OCI-LY7 (cell line): ENCODE measurements at regions not wholly inside any gene's neighbourhood (a gene's known extent, or its start where the extent isn't known, plus 50 kb on each side); places are given as distances from the start of the nearest gene placed in this dataset.

ENCODE experiments used
- BruUV-seq: library from RNA; stranded (reverse); fragments of 400-500 nt; replicated peaks from 2 replicates; lab custom pipeline; 2021; lab: Mats Ljungman, UMichigan
- CTCF ChIA-PET: fragments of 300-600 bp; sonication (Branson Sonifier 250); formaldehyde crosslinking; loops from one replicate; lab custom pipeline; 2022; ENCODE audit warnings: antibody characterized with exemption; ENCODE audit not compliant: unreplicated experiment; lab: Charles Lee
- POLR2A ChIA-PET: fragments of 300-600 bp; sonication (Branson Sonifier 250); formaldehyde crosslinking; loops from one replicate; lab custom pipeline; 2022; ENCODE audit warnings: antibody characterized with exemption; lab: Charles Lee
- DNase-seq: peaks from one replicate; pipeline ENCODE4 v3.0.0-alpha.2; 2015; ENCODE audit warnings: low spot score
- H2AFZ ChIP-seq: fragments of 200-600 bp; sonication (generic), shearing (Covaris generic); 2 replicates; pipeline ENCODE4 v1.6.1; 2014; ENCODE audit warnings: mild to moderate bottlenecking, antibody characterized with exemption, low read length, moderate library complexity
- H3K27ac ChIP-seq: fragments of 200-600 bp; sonication (generic); 2 replicates; pipeline ENCODE4 v1.5.1; 2014; ENCODE audit warnings: mixed run types, low read depth, mild to moderate bottlenecking, moderate library complexity, low read length, inconsistent platforms; ENCODE audit not compliant: poor library complexity, severe bottlenecking
- H3K36me3 ChIP-seq: fragments of 200-600 bp; sonication (generic); 2 replicates; pipeline ENCODE4 v1.6.1; 2014; ENCODE audit warnings: mild to moderate bottlenecking, antibody characterized with exemption, low read length, moderate library complexity, mixed read lengths; ENCODE audit not compliant: insufficient read depth
- H3K4me1 ChIP-seq: fragments of 200-600 bp; sonication (generic); 2 replicates; pipeline ENCODE4 v1.5.1; 2014; ENCODE audit warnings: mild to moderate bottlenecking, low read length; ENCODE audit not compliant: insufficient read depth, poor library complexity, severe bottlenecking
- H3K4me2 ChIP-seq: fragments of 200-600 bp; sonication (generic); 2 replicates; pipeline ENCODE4 v1.6.1; 2014; ENCODE audit warnings: mild to moderate bottlenecking, low read length
- H3K4me3 ChIP-seq: fragments of 200-600 bp; sonication (generic); 2 replicates; pipeline ENCODE4 v1.5.1; 2014; ENCODE audit warnings: mild to moderate bottlenecking, low read depth, low read length; ENCODE audit not compliant: poor library complexity, severe bottlenecking
- H3K79me2 ChIP-seq: fragments of 200-600 bp; sonication (generic); 2 replicates; pipeline ENCODE4 v1.6.1; 2016; ENCODE audit warnings: low read depth, mild to moderate bottlenecking, low read length, moderate library complexity, mixed read lengths; ENCODE audit not compliant: insufficient read depth
- H3K9me2 ChIP-seq: fragments of 200-600 bp; sonication (generic); 2 replicates; pipeline ENCODE4 v1.6.1; 2016; ENCODE audit warnings: mild to moderate bottlenecking, low read length, mixed read lengths; ENCODE audit not compliant: insufficient read depth
- H3K9me3 ChIP-seq: fragments of 200-600 bp; sonication (generic); 2 replicates; pipeline ENCODE4 v1.6.1; 2014; ENCODE audit warnings: mild to moderate bottlenecking, mixed run types, low read length, mixed read lengths
- H4K20me1 ChIP-seq: fragments of 200-600 bp; sonication (generic); 2 replicates; pipeline ENCODE4 v1.6.1; 2014; ENCODE audit warnings: mild to moderate bottlenecking, antibody characterized with exemption, low read length, moderate library complexity, mixed read lengths; ENCODE audit not compliant: insufficient read depth
- CTCF ChIP-seq: fragments of 200-600 bp; sonication (generic); conservative IDR thresholded peaks from 2 replicates; pipeline ENCODE4 v1.5.1; 2014; ENCODE audit warnings: mild to moderate bottlenecking, antibody characterized with exemption, low read length, moderate library complexity, mixed read lengths
- EZH2phosphoT487 ChIP-seq: fragments of 200-600 bp; sonication (generic); IDR thresholded peaks from 2 replicates; pipeline ENCODE4 v1.6.1; 2018; ENCODE audit warnings: low read depth, borderline replicate concordance, mild to moderate bottlenecking, mixed run types, antibody characterized with exemption, low read length, moderate library complexity, mixed read lengths
- intact Hi-C: fragments of 100-400 bp; cut with micrococcal nuclease; formaldehyde crosslinking; loops from one replicate; pipeline ENCODE4 v1.10.0; 2022; ENCODE audit not compliant: unreplicated experiment

DNA sequence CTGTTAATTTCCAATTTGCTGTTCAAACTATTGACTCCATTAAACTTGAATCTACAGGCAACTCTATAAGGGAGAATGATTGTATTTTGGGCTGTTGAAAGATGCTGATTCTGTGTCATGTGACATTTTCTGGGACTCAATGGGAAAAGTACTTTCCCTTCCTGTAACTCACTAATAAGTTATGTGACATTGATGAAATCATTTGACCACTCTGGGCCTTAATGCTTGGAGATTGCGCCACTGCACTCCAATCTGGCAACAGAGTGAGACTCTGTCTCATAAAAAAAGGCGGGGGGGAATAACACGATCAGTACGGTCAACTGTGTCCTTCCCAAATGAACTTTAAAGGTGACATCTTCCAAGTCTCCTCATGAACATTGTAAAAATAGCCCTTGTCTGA lies 215.2 kb upstream of the SGO1 start:
- no peak overlapping the region for H2AFZ ChIP-seq
- no peaks in the 10 kb centered on the region for H4K20me1 ChIP-seq
- H3K9me2 ChIP-seq: no peaks in the 10 kb centered on the region
- intact Hi-C loops: no loop called here
- BruUV-seq: no TSS peak
- no peak overlapping the region for H3K27ac ChIP-seq
- H3K9me3 ChIP-seq: no peaks in the 10 kb centered on the region
- H3K36me3 ChIP-seq: no peaks in the 10 kb centered on the region
- ChIA-PET POLR2A (no interaction called here), CTCF (no interaction called here)
- no peak for TF ChIP-seq CTCF
- TF ChIP-seq EZH2phosphoT487: no peak
- H3K4me1 ChIP-seq: no peaks in the 10 kb centered on the region
- DNase-seq: no peak
- H3K4me2 ChIP-seq: no peak overlapping the region
- H3K79me2 ChIP-seq: no peaks in the 10 kb centered on the region
- H3K4me3 ChIP-seq: no peak overlapping the region

- POLR2A ChIA-PET: no interaction called here
Observed at GRCh38 chr3:20400686-20401085, 214.7 kb upstream of the SGO1 start.

DNA sequence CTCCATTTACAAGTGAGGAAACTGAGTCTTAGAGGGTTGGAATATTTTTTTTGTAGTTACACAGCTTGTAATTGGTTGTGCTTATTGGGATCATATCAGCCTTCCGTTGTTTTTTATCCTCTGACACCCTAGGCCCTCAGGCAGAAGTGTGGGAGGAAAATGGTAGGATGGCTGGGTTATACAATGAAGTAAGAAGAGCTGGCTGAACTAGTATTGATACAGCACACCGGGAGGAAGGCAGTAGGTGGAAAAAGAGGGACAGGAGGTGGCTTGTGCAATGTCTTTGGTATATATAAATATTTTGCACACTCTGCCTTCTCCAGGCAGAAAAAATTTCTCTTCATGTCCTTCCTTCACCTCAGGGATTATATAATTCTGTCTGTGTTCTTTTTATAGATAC lies 214.3 kb upstream of the SGO1 start:
- Histone ChIP-seq H3K36me3 (no peaks in the 10 kb centered on the region), H3K9me2 (no peaks in the 10 kb centered on the region), H2AFZ (no peak overlapping the region), H4K20me1 (no peaks in the 10 kb centered on the region), H3K27ac (no peak overlapping the region), H3K79me2 (no peaks in the 10 kb centered on the region), H3K4me1 (no peaks in the 10 kb centered on the region), H3K4me3 (no peak overlapping the region), H3K4me2 (no peak overlapping the region), H3K9me3 (no peaks in the 10 kb centered on the region)
- no peak for DNase-seq
- BruUV-seq: no TSS peak
- ChIA-PET POLR2A (no interaction called here), CTCF (no interaction called here)
- TF ChIP-seq CTCF (no peak), EZH2phosphoT487 (no peak)
- intact Hi-C loops: no loop called here

More at GRCh38 chr3:20400686-20401085, 214.7 kb upstream of the SGO1 start:
- Histone ChIP-seq H3K4me1 (no peaks in the 10 kb centered on the region), H3K27ac (no peak overlapping the region), H3K4me2 (no peak overlapping the region), H3K9me2 (no peaks in the 10 kb centered on the region), H3K9me3 (no peaks in the 10 kb centered on the region), H3K4me3 (no peak overlapping the region), H4K20me1 (no peaks in the 10 kb centered on the region), H3K79me2 (no peaks in the 10 kb centered on the region), H2AFZ (no peak overlapping the region), H3K36me3 (no peaks in the 10 kb centered on the region)
- TF ChIP-seq CTCF (no peak), EZH2phosphoT487 (no peak)
- intact Hi-C loops: no loop called here
- CTCF ChIA-PET: no interaction called here
- no peak for DNase-seq
- no TSS peak for BruUV-seq
